ENCODE measurements at regions not wholly inside any gene's neighbourhood (a gene's known extent, or its start where the extent isn't known, plus 50 kb on each side); places are given as distances from the start of the nearest gene placed in this dataset.
"Not testable (repeated sequence)": the region's sequence is repeated elsewhere in the genome, so short reads cannot be mapped to it uniquely, and the experiment has no call there.

DNA sequence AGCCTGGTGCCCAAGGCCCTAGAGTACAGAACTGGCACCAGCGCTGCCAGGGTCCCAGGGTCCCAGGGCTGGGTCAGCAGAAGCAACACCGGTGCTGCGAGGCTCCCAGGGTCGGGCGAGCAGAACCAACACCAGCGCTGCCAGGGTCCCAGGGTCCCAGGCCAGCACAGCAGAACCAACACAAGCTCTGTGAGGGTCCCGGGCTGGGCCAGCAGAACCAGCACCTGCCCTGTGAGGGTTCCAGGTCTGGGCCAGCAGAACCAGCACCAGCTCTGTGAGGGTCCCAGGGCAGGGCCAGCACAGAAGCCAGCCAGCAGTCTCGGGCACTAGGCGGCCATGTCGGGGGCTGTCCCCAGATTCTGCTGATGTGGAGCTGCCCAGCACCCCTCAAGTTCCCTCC, 93.1 kb downstream of the GALR1 start:
- DNase-seq (ENCODE audit: low read depth): no peak

DNA sequence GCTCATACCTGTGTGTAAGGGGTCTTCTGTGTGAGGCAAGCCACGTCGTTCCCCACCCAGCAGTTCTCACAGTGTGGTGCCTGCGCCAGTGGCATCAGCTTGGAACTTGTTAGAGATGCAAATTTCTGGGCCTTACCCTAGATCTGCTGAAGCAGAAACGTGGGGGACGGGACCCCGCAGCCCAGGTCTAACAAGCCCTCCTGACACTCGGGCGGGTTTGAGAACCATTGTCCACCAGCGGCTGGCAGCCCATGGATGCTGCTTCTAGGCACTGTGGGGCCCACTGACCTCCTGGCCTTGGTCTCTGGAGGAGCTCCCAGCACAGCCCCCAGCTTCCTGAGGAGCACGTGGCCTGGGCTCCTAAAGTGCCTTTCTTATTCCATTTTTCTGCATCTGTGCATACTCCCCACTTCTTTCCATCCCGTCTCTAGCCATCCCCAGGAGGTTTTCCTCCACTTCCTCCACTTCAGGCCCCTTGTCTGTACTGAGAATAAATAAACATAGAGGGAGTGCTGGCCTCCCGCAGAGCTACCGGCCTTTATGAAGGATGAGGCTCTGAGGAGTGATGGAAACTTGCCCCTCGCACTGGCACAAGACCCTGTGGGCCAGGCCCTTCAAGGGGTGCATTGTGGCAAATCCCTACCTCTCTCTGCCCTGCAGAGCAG, 94.3 kb downstream of the GALR1 start:
- TF ChIP-seq, protein P1, sequence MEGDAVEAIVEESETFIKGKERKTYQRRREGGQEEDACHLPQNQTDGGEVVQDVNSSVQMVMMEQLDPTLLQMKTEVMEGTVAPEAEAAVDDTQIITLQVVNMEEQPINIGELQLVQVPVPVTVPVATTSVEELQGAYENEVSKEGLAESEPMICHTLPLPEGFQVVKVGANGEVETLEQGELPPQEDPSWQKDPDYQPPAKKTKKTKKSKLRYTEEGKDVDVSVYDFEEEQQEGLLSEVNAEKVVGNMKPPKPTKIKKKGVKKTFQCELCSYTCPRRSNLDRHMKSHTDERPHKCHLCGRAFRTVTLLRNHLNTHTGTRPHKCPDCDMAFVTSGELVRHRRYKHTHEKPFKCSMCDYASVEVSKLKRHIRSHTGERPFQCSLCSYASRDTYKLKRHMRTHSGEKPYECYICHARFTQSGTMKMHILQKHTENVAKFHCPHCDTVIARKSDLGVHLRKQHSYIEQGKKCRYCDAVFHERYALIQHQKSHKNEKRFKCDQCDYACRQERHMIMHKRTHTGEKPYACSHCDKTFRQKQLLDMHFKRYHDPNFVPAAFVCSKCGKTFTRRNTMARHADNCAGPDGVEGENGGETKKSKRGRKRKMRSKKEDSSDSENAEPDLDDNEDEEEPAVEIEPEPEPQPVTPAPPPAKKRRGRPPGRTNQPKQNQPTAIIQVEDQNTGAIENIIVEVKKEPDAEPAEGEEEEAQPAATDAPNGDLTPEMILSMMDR (IDR thresholded peaks at IDR 0.05; ENCODE audit: low read length, missing control alignments): no peak
- DNase-seq (ENCODE audit: low read depth): no peak
- H3K4me3 ChIP-seq (replicated peaks; ENCODE audit: low read depth, low read length): no peak overlapping the region

More for the DNA sequence above, 93.1 kb downstream of the GALR1 start:
- H3K4me3 ChIP-seq (replicated peaks; ENCODE audit: low read depth, low read length): no peak overlapping the region
- TF ChIP-seq, protein P1 (IDR thresholded peaks at IDR 0.05; ENCODE audit: low read length, missing control alignments): no peak

DNA sequence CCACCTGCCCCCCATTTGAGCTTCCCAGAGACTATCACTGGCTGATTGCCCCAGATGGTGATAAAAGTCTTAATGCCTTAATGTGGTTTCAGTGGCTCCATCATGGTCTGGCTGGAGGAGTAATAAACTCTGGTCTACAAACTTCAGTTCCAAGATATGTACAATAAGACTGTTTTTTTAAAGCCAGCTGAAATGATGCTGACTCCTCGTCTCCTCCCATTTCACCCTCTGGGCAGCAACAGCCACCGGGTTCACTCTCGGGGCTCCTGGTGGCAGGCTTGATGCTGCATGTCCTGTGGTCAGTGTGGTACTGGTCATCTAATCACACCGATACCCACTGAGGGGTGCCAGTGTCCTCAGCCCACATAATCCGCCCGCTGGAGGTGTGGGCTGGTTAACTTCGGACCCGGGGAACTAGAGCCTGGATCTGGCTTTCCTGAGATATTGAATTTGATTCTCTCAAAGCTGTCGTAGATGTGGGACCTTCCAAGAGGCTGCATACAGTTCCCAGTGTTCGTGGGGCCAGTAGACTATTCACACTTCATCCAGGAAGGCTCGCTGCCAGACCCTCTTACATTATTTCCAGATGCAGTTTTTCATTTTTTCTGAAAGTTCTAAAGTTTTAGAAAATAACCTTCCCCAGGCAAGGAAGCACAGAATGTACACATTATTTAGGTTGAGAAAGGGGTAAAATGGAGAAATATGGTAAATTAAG, 95.3 kb downstream of the GALR1 start:
- DNase-seq (ENCODE audit: low read depth): no peak
- H3K4me3 ChIP-seq (replicated peaks; ENCODE audit: low read depth, low read length): no peak overlapping the region
- TF ChIP-seq, protein P1 (IDR thresholded peaks at IDR 0.05; ENCODE audit: low read length, missing control alignments): no peak

DNA sequence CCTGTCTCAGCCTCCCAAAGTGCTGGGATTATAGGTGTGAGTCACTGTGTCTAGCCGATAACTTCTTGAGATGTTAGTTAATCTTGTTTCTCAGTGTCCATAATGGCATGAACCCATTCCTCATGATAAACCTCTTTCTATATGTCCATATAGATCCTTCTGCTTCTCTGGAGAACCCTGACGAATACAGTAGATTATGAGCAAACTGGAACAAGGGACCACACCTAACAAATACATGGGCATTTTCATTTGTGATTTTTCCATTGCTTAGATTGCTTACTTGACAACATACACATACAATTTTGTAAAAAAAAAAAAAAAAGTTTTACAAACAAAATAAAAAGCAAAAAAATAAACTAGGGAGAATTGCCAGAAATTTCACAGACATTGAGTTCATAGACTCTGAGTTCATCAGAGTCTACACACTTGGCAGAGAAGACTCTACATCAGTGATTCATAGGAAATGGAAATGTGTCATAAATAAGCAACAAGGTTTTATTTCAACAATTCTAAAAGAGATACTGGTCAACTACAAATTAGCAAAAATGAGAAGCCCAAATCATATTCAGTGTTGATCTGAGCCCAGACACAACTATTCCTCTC, 96.7 kb downstream of the GALR1 start:
- peak; percentile 11 for DNase-seq (ENCODE audit: low read depth)
- H3K4me3 ChIP-seq (replicated peaks; ENCODE audit: low read depth, low read length): no peak overlapping the region
- TF ChIP-seq, protein P1 (IDR thresholded peaks at IDR 0.05; ENCODE audit: low read length, missing control alignments): no peak

DNA sequence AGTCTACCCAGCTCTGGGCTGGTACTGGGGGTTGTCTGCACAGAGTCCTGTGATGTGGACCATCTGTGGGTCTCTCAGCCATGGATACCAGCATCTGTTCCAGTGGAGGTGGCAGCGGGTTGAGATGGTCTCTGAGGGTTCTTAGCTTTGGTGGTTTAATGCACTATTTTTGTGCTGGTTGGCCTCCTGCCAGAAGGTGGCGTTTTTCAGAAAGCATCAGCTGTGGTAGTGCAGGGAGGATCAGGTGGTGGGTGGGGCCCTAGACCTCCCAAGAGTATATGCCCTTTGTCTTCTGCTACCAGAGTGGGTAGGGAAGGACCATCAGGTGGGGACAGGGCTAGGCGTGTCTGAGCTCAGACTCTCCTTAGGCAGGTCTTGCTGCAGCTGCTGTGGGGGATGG, 103.7 kb downstream of the GALR1 start:
- not testable (repeated sequence) for DNase-seq (ENCODE audit: low read depth)

DNA sequence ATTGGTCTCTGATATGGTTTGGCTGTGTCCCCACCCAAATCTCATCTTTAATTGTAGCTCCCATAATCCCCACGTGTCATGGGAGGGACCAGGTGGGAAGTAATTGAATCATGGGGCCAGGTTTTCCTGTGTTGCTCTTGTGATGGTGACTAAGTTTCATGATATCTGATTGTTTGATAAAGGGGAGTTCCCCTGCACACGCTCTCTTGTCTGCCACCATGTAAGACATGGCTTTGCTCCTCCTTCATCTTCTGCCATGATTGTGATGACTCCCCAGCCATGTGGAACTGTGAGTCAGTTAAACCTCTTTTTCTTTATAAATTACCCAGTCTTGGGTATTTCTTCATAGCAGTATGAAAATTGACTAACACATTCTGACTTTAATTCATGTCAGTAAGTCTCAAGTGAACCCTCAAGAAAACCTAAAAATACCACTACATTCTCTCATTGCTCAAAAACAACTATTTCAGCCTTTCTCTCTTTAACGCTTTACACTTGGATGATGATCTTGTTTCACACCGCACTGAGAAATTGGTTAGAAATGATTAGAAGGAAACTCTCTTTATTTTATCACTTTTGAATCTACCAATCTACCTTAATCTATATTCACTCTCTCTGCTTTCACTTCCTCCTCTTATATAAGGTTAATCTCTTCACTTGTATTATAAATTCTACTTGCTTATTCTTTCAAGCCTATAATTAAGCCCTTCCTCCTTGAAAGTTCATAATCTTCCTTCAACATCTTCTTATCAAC, 110.1 kb downstream of the GALR1 start:
- DNase-seq (ENCODE audit: low read depth): no peak
- TF ChIP-seq, protein P1 (IDR thresholded peaks at IDR 0.05; ENCODE audit: low read length, missing control alignments): no peak
- no peak overlapping the region for H3K4me3 ChIP-seq (replicated peaks; ENCODE audit: low read depth, low read length)

More for the DNA sequence above, 103.7 kb downstream of the GALR1 start:
- H3K4me3 ChIP-seq (replicated peaks; ENCODE audit: low read depth, low read length): not testable (repeated sequence)

Data from fibroblast of pulmonary artery (primary cell).